BE2C (cell line): ENCODE measurements at regions not wholly inside any gene's neighbourhood (a gene's known extent, or its start where the extent isn't known, plus 50 kb on each side); places are given as distances from the start of the nearest gene placed in this dataset.
A peak's percentile ranks its signal among the peaks of the same experiment; 100 is the strongest.

Experiments
- DNase-seq: peaks from one replicate; pipeline ENCODE4 v3.0.0-alpha.2; 2020
- H3K27me3 ChIP-seq: fragments of 250-450 bp; sonication (Bioruptor Pico); 2 replicates; pipeline ENCODE4 v1.5.1; 2020; ENCODE audit warnings: mild to moderate bottlenecking
- H3K36me3 ChIP-seq: fragments of 250-450 bp; sonication (Bioruptor Pico); 2 replicates; pipeline ENCODE4 v1.5.1; 2020; ENCODE audit warnings: mild to moderate bottlenecking
- H3K4me1 ChIP-seq: fragments of 250-450 bp; sonication (Bioruptor Pico); 2 replicates; pipeline ENCODE4 v1.5.1; 2020
- H3K4me3 ChIP-seq: 2 replicates; pipeline ENCODE4 v1.5.1; 2011; ENCODE audit warnings: low read depth, low read length
- H3K9me3 ChIP-seq: fragments of 250-450 bp; sonication (Bioruptor Pico); 2 replicates; pipeline ENCODE4 v1.5.1; 2020
- CTCF ChIP-seq: IDR thresholded peaks from 2 replicates; pipeline ENCODE4 v1.5.1; 2012; ENCODE audit warnings: mild to moderate bottlenecking, low read depth, low read length

DNA sequence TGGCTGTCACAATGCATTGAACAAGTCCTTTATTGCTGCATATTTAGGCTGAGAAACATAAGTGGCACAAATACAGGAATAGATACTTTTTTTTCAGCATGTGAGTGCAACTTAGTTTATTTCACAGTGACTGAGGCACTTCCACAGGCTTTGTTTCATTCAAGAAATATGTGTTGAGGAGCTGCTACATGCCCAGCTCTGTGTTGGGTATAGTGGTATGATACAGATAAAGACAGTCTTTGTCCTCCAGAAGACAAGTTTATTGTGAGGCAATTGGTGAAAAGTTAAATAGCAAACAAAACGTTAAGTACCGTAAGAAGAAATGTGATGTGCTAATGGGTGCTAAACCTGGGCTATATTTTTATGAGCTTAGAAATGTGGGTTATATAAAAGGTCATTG lies 186.4 kb downstream of the SPRY1 start:
- DNase-seq: no peak
- Histone ChIP-seq H3K9me3 (peaks cover 3% of the 10 kb centered on the region), H3K4me3 (no peak overlapping the region), H3K4me1 (no peaks in the 10 kb centered on the region), H3K36me3 (no peaks in the 10 kb centered on the region), H3K27me3 (no peaks in the 10 kb centered on the region)
- TF ChIP-seq CTCF: no peak

DNA sequence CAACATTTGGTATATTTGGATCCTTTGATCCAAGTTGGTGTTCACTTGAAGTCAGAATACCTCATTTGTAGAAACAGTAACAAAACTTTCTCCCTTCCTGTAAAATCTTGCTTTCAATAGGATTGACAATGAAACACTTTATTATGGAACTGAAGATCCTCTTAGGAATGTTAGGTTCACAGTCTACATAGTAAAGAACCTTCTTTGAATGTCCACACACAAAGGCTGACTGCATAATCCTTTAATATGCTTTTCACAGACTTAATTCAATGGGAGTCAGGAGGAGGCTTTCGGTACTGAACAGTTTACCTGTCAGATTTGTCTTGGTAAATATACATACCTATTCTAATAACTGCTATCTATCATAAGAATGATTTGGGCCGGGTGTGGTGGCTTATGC lies 188.5 kb downstream of the SPRY1 start:
- Histone ChIP-seq H3K9me3 (peaks cover 3% of the 10 kb centered on the region), H3K4me3 (no peak overlapping the region), H3K36me3 (no peaks in the 10 kb centered on the region), H3K4me1 (no peaks in the 10 kb centered on the region), H3K27me3 (no peaks in the 10 kb centered on the region)
- no peak for TF ChIP-seq CTCF
- DNase-seq: no peak

DNA sequence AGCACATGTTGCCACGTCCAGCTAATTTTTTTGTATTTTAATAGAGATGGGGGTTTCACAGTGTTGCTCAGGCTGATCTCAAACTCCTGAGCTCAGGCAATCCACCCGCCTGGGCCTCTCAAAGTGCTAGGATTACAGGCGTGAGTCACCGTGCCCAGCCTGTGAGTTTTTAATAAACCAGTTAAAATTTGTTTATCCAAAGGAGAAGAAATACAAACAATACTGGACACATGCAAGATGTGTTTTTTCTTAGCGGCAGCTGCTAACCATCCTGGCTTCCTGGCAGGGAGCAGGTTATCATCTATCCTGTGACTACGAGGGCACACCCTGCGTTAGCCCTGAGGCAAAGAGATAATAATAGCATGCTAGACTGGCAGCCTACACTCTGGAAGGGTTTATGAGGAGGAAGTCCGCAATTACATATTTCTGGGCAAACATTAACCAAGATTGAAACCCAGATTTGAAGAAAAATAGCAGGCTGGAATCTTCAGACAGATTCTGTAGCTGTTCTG lies 191.4 kb downstream of the SPRY1 start:
- TF ChIP-seq CTCF: no peak
- H3K36me3 ChIP-seq: no peaks in the 10 kb centered on the region
- H3K27me3 ChIP-seq: no peaks in the 10 kb centered on the region
- H3K9me3 ChIP-seq: no peaks in the 10 kb centered on the region
- peak; percentile 55 for DNase-seq
- no peaks in the 10 kb centered on the region for H3K4me1 ChIP-seq
- no peak overlapping the region for H3K4me3 ChIP-seq

DNA sequence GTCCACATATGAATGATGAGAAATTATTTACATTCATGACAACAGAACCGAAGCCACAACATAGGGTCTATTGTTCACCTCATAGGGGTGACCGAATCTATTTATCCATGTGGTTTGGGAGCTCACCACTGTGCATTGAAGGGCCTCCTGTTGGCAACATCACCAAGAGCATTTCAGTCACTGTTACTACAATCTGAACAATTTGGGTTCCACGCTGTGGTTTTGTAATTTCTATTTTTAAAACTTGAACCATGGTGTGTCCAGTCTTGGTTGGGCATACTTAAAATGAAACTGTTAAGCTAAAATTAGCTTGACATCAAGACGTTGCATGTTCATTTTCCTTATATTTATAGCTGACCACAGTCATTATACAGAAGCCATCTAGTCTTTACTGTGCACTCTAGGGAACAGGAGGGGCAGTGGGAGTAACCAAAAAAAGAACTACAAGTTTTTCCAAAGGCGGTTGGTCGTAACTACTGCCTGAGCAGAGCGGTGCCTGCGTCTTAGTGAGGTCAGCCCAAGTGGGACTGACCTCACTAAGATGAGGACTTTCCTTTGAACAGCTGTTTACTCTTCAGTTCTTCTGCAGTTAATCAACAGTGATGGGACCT lies 192.1 kb downstream of the SPRY1 start:
- TF ChIP-seq CTCF: no peak
- no peak for DNase-seq
- Histone ChIP-seq H3K27me3 (no peaks in the 10 kb centered on the region), H3K9me3 (no peaks in the 10 kb centered on the region), H3K4me3 (no peak overlapping the region), H3K4me1 (no peaks in the 10 kb centered on the region), H3K36me3 (no peaks in the 10 kb centered on the region)

- no peak for TF ChIP-seq CTCF
- Histone ChIP-seq H3K36me3 (no peaks in the 10 kb centered on the region), H3K4me1 (no peaks in the 10 kb centered on the region), H3K9me3 (no peaks in the 10 kb centered on the region), H3K27me3 (no peaks in the 10 kb centered on the region), H3K4me3 (no peak overlapping the region)
- DNase-seq: no peak
These were observed 192.7 kb downstream of the SPRY1 start for GRCh38 chr4:123589301-123589700.

DNA sequence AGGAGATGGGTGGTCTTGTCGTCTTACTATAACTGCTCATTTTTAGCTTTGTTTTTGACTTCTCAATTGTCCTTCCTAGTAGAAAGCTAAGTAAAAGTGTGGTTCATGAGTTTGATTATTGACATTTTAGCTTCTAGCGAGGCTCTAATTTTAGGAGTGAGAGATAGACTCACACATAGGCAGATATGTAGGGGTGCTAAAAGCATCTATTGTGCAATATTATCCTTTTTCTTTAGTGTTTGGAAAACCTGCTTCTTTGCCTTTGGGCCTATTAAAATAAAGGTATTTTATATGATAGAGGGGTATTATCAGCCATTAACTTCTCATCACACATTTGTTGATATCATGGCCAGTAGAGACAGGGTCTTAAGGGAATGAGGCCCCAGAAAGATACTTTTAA lies 195.3 kb downstream of the SPRY1 start:
- no peaks in the 10 kb centered on the region for H3K36me3 ChIP-seq
- H3K9me3 ChIP-seq: no peaks in the 10 kb centered on the region
- no peaks in the 10 kb centered on the region for H3K4me1 ChIP-seq
- no peak for DNase-seq
- no peaks in the 10 kb centered on the region for H3K27me3 ChIP-seq
- no peak overlapping the region for H3K4me3 ChIP-seq
- TF ChIP-seq CTCF: no peak
